Activated T-cell treated with anti-CD3 and anti-CD28 coated beads, Interleukin-2, amount 50 U/mL, for 24 hours (primary cell): ENCODE measurements at regions not wholly inside any gene's neighbourhood (a gene's known extent, or its start where the extent isn't known, plus 50 kb on each side); places are given as distances from the start of the nearest gene placed in this dataset.

Experiments
- DNase-seq: peaks from one replicate; pipeline ENCODE4 v3.0.0-alpha.2; 2020
- H3K27ac Mint-ChIP-seq: 2 replicates; pipeline ENCODE4 v1.8.0; 2020; ENCODE audit warnings: mild to moderate bottlenecking, mixed read lengths
- H3K27me3 Mint-ChIP-seq: 2 replicates; pipeline ENCODE4 v1.8.0; 2020; ENCODE audit warnings: mixed read lengths
- H3K36me3 Mint-ChIP-seq: 2 replicates; pipeline ENCODE4 v1.8.0; 2020; ENCODE audit warnings: low read depth, mixed read lengths
- H3K4me1 Mint-ChIP-seq: 2 replicates; pipeline ENCODE4 v1.8.0; 2020; ENCODE audit warnings: low read depth, mixed read lengths
- H3K4me3 Mint-ChIP-seq: 2 replicates; pipeline ENCODE4 v1.8.0; 2020; ENCODE audit warnings: mild to moderate bottlenecking, moderate library complexity, mixed read lengths
- H3K9me3 Mint-ChIP-seq: 2 replicates; pipeline ENCODE4 v1.8.0; 2020; ENCODE audit warnings: mixed read lengths

GRCh38 chr21:30935121-30935888 lies 53.9 kb upstream of the KRTAP11-1 start:
- peaks cover 2% of the 10 kb centered on the region for H3K9me3 Mint-ChIP-seq

GRCh38 chr21:30932686-30933085 lies 51.3 kb upstream of the KRTAP11-1 start:
- H3K9me3 Mint-ChIP-seq: peaks cover 2% of the 10 kb centered on the region
- H3K4me1 Mint-ChIP-seq: no peaks in the 10 kb centered on the region
- DNase-seq: no peak
- no peaks in the 10 kb centered on the region for H3K36me3 Mint-ChIP-seq
- H3K4me3 Mint-ChIP-seq: no peak overlapping the region
- H3K27me3 Mint-ChIP-seq: no peaks in the 10 kb centered on the region
- H3K27ac Mint-ChIP-seq: no peak overlapping the region

More at GRCh38 chr21:30935121-30935888, 53.9 kb upstream of the KRTAP11-1 start:
- no peak for DNase-seq
- no peak overlapping the region for H3K4me3 Mint-ChIP-seq
- no peak overlapping the region for H3K27ac Mint-ChIP-seq
- H3K4me1 Mint-ChIP-seq: no peaks in the 10 kb centered on the region
- no peaks in the 10 kb centered on the region for H3K36me3 Mint-ChIP-seq
- no peaks in the 10 kb centered on the region for H3K27me3 Mint-ChIP-seq
